ENCODE measurements at regions not wholly inside any gene's neighbourhood (a gene's known extent, or its start where the extent isn't known, plus 50 kb on each side); places are given as distances from the start of the nearest gene placed in this dataset.

- no peak overlapping the region for H2AFZ ChIP-seq (ENCODE audit: control insufficient read depth, low read depth, low read length)
- CTCF ChIA-PET, result interaction anchor here (1.0 kb wide), 1 partner anchor 10 kb away, joined by 3 read pairs; no protein-coding TSS in a partner anchor
- H3K4me3 ChIP-seq, result no peak overlapping the region
- no peak overlapping the region for H3K27ac ChIP-seq (ENCODE audit: control insufficient read depth, insufficient read depth)
- TF ChIP-seq ZNF384 (IDR thresholded peaks at IDR 0.05; ENCODE audit: borderline replicate concordance, low read depth, low read length), result no peak
- TF ChIP-seq SMC3 (IDR thresholded peaks at IDR 0.05; ENCODE audit: borderline replicate concordance, low read length), result no peak
- no peak for TF ChIP-seq HSF1 (IDR thresholded peaks at IDR 0.05; ENCODE audit: low read depth, low read length)
- no peak for TF ChIP-seq POLR2A (IDR thresholded peaks at IDR 0.05; ENCODE audit: low read depth, low read length)
- no peak for TF ChIP-seq PAX5 (IDR thresholded peaks at IDR 0.05; ENCODE audit: borderline replicate concordance, low read depth, low read length)
- no peak for TF ChIP-seq SREBF1 (IDR thresholded peaks at IDR 0.05; ENCODE audit: low read length)
- TF ChIP-seq DPF2 (IDR thresholded peaks at IDR 0.05), result no peak
- TF ChIP-seq KAT2A (conservative IDR thresholded peaks at IDR 0.05; ENCODE audit: control insufficient read depth, low read depth, low read length), result no peak
- TF ChIP-seq IRF5 (IDR thresholded peaks at IDR 0.05; ENCODE audit: borderline replicate concordance), result no peak
- TF ChIP-seq ATF7 (IDR thresholded peaks at IDR 0.05; ENCODE audit: low read depth), result no peak
- no peak for TF ChIP-seq PBX3 (IDR thresholded peaks at IDR 0.05; ENCODE audit: insufficient replicate concordance, low read depth, low read length)
- TF ChIP-seq SMAD1 (IDR thresholded peaks at IDR 0.05; ENCODE audit: low read depth, partially characterized antibody), result no peak
- TF ChIP-seq GABPA (IDR thresholded peaks at IDR 0.05; ENCODE audit: low read depth), result no peak
- TF ChIP-seq ZNF24 (IDR thresholded peaks at IDR 0.05), result no peak
- no peak for TF ChIP-seq FOS (IDR thresholded peaks at IDR 0.05; ENCODE audit: borderline replicate concordance, extremely low read depth, insufficient read length)
- no peak for TF ChIP-seq SIN3A (IDR thresholded peaks at IDR 0.05; ENCODE audit: low read depth, low read length)
- no peak for TF ChIP-seq NKRF (conservative IDR thresholded peaks at IDR 0.05)
- no peaks in the 10 kb centered on the region for H3K79me2 ChIP-seq (ENCODE audit: control insufficient read depth, insufficient read depth, low read length)
- WGBS (ENCODE audit: insufficient coverage, insufficient replicate concordance, low lambda C conversion rate, missing lambda C conversion rate), result 37% methylated on average over 2 of the region's 2 CpGs
- RAD21 ChIA-PET (ENCODE audit: unreplicated experiment), result no interaction called here
- H3K9me3 ChIP-seq (replicated peaks; ENCODE audit: control insufficient read depth, insufficient read depth, low read length), result no peaks in the 10 kb centered on the region
- BruUV-seq (replicated peaks), result no TSS peak
- in situ Hi-C loops (cut with MboI), result no loop called here
- H3K4me2 ChIP-seq (ENCODE audit: control insufficient read depth, insufficient read depth), result no peak overlapping the region
- DNase-seq (ENCODE audit: low read depth, low spot score) (no peak), FAIRE-seq (no peak), ATAC-seq (no peak)
- intact Hi-C loops (cut with micrococcal nuclease; ENCODE audit: unreplicated experiment), result no loop called here
- SMC1A ChIA-PET (ENCODE audit: uncharacterized antibody, unreplicated experiment), result interaction anchor here (0.8 to 1.3 kb wide), 5 partner anchors 9 to 953 kb away, joined by 3 to 4 read pairs (median 4); no protein-coding TSS in a partner anchor
- H3K27me3 ChIP-seq (replicated peaks in 1 of 2; ENCODE audit: control insufficient read depth in 2 of 2, insufficient read depth in 2 of 2, low read length in 1 of 2), result no peaks in the 10 kb centered on the region
- no peaks in the 10 kb centered on the region for H4K20me1 ChIP-seq (ENCODE audit: control insufficient read depth, insufficient read depth)
- H3K36me3 ChIP-seq (ENCODE audit: control insufficient read depth in 2 of 2, insufficient read depth in 2 of 2, low read length in 1 of 2), result no peaks in the 10 kb centered on the region
- H3K9ac ChIP-seq (ENCODE audit: control insufficient read depth, insufficient read depth, low read length), result no peak overlapping the region
- POLR2A ChIA-PET, result no interaction called here
- H3K4me1 ChIP-seq (ENCODE audit: control insufficient read depth, insufficient read depth, low read length), result no peaks in the 10 kb centered on the region
These were observed 1634.2 kb downstream of the PCDH9 start for GRCh38 chr13:65595916-65596315.
